HCT116 (cell line): ENCODE measurements at regions not wholly inside any gene's neighbourhood (a gene's known extent, or its start where the extent isn't known, plus 50 kb on each side); places are given as distances from the start of the nearest gene placed in this dataset.

Experiments
- EGR1 ChIP-seq: IDR thresholded peaks from 2 replicates; pipeline ENCODE4 v1.6.1; 2012; ENCODE audit warnings: low read depth
- EZH2 ChIP-seq: fragments of 200-600 bp; sonication (generic); IDR thresholded peaks from 2 replicates; pipeline ENCODE4 v1.6.1; 2017; ENCODE audit warnings: antibody characterized with exemption, mixed run types
- EZH2phosphoT487 ChIP-seq: fragments of 200-600 bp; IDR thresholded peaks from 2 replicates; pipeline ENCODE4 v1.6.1; 2018; ENCODE audit warnings: antibody characterized with exemption, borderline replicate concordance
- JUND ChIP-seq: IDR thresholded peaks from 2 replicates; pipeline ENCODE4 v1.6.1; 2012
- POLR2A ChIP-seq: IDR thresholded peaks from 2 replicates; pipeline ENCODE4 v1.7.0; 2011; ENCODE audit warnings: borderline replicate concordance; ENCODE audit not compliant: insufficient read depth, insufficient read length; ENCODE audit errors: extremely low read depth
- POLR2AphosphoS5 ChIP-seq: IDR thresholded peaks from 2 replicates; pipeline ENCODE4 v1.6.1; 2011; ENCODE audit warnings: mild to moderate bottlenecking, low read depth, low read length, moderate library complexity
- RAD21 ChIP-seq: IDR thresholded peaks from 2 replicates; pipeline ENCODE4 v1.6.1; 2012; ENCODE audit warnings: low read depth, mild to moderate bottlenecking
- SIN3A ChIP-seq: IDR thresholded peaks from 2 replicates; pipeline ENCODE4 v1.6.1; 2012; ENCODE audit warnings: low read depth
- SP1 ChIP-seq: IDR thresholded peaks from 2 replicates; pipeline ENCODE4 v1.6.1; 2012; ENCODE audit warnings: low read depth
- TCF7L2 ChIP-seq: IDR thresholded peaks from 2 replicates; pipeline ENCODE4 v1.7.0; 2011; ENCODE audit warnings: borderline replicate concordance, inconsistent platforms; ENCODE audit not compliant: insufficient read depth, insufficient read length; ENCODE audit errors: extremely low read depth
- ZNF274 ChIP-seq: fragments of 200-500 bp; sonication (Bioruptor generic); IDR thresholded peaks from 2 replicates; pipeline ENCODE4 v1.6.1; 2014; ENCODE audit warnings: mild to moderate bottlenecking, low read depth, low read length, inconsistent platforms
- TF ChIP-seq, protein P1 (sequence below), 3 experiments: fragments of 200-600 bp in 1 of 3; sonication (generic) in 1 of 3; IDR thresholded peaks in 2 of 3; conservative IDR thresholded peaks in 1 of 3; 2 replicates each; pipeline ENCODE4 v1.5.1; 2012 to 2017; ENCODE audit warnings: low read depth in 2 of 3, low read length in 2 of 3, antibody characterized with exemption in 1 of 3, borderline replicate concordance in 1 of 3, control low read depth in 1 of 3, mild to moderate bottlenecking in 1 of 3, mixed read lengths in 1 of 3, mixed run types in 1 of 3, moderate library complexity in 1 of 3; ENCODE audit not compliant: insufficient read depth in 1 of 3
- TF ChIP-seq, protein P2 (sequence below): IDR thresholded peaks from 2 replicates; pipeline ENCODE4 v1.6.1; 2012

DNA sequence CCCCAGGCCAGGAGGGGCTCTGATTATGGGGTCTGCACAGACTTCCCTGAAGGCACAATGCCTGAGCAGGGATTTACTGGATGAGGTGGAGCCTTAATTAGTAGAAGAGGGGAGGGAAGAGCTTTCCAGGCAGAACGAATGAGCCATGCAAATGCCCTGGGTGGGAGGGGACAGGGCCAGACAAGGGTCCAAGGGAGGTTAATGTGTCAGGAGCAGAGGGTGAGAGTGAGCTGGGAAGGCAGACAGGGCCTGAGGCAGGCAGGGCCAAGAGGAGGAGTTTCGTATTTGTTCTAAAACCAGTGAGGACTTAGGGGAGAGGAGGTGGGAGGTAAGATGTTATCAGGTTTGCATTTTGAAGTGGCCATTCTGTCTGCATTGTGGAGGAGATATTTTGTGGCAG lies 65.3 kb downstream of the NPY start:
- no peak for TF ChIP-seq ZNF274
- TF ChIP-seq, protein P1, sequence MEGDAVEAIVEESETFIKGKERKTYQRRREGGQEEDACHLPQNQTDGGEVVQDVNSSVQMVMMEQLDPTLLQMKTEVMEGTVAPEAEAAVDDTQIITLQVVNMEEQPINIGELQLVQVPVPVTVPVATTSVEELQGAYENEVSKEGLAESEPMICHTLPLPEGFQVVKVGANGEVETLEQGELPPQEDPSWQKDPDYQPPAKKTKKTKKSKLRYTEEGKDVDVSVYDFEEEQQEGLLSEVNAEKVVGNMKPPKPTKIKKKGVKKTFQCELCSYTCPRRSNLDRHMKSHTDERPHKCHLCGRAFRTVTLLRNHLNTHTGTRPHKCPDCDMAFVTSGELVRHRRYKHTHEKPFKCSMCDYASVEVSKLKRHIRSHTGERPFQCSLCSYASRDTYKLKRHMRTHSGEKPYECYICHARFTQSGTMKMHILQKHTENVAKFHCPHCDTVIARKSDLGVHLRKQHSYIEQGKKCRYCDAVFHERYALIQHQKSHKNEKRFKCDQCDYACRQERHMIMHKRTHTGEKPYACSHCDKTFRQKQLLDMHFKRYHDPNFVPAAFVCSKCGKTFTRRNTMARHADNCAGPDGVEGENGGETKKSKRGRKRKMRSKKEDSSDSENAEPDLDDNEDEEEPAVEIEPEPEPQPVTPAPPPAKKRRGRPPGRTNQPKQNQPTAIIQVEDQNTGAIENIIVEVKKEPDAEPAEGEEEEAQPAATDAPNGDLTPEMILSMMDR (IDR thresholded peaks at IDR 0.05 in 2 of 3, conservative IDR thresholded peaks at IDR 0.05 in 1 of 3; ENCODE audit: borderline replicate concordance in 1 of 3, insufficient read depth in 1 of 3, low read depth in 2 of 3, low read length in 2 of 3): no peak
- TF ChIP-seq POLR2AphosphoS5: no peak
- no peak for TF ChIP-seq SP1
- TF ChIP-seq EZH2: no peak
- TF ChIP-seq RAD21: no peak
- TF ChIP-seq JUND: no peak
- TF ChIP-seq TCF7L2: no peak
- no peak for TF ChIP-seq POLR2A
- no peak for TF ChIP-seq EZH2phosphoT487
- no peak for TF ChIP-seq SIN3A
- TF ChIP-seq, protein P2, sequence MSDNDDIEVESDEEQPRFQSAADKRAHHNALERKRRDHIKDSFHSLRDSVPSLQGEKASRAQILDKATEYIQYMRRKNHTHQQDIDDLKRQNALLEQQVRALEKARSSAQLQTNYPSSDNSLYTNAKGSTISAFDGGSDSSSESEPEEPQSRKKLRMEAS: no peak
- TF ChIP-seq EGR1: no peak
